Body of pancreas (tissue), 4 donors: ENCODE measurements at regions not wholly inside any gene's neighbourhood (a gene's known extent, or its start where the extent isn't known, plus 50 kb on each side); places are given as distances from the start of the nearest gene placed in this dataset.

ENCODE experiments used
- ATAC-seq: fragments of 150-250 bp; one replicate; pipeline ENCODE4 v1.9.1; 2016
- DNase-seq, 4 donors: peaks; one replicate each; pipeline ENCODE4 v3.0.0-alpha.2; 2019
- H3K27ac ChIP-seq, 4 donors: fragments of 200-600 bp; sonication (generic); 1 replicate in 3 of 4; 2 replicates in 1 of 4; pipeline versions ENCODE4 v1.5.1 to v1.6.1; 2016 to 2019; ENCODE audit warnings: mild to moderate bottlenecking in 1 of 4, mixed read lengths in 1 of 4, moderate library complexity in 1 of 4
- H3K27me3 ChIP-seq, 2 donors: fragments of 200-600 bp; sonication (generic); one replicate each; pipeline ENCODE4 v1.6.0; 2016; ENCODE audit warnings: mild to moderate bottlenecking in 1 of 2
- H3K36me3 ChIP-seq, 2 donors: fragments of 200-600 bp; sonication (generic); replicated peaks in 1 of 2; 2 replicates each; pipeline ENCODE4 v1.5.1; 2016; ENCODE audit warnings: low read depth in 2 of 2; ENCODE audit not compliant: insufficient read depth in 1 of 2
- H3K4me1 ChIP-seq: fragments of 200-600 bp; sonication (generic); one replicate; pipeline ENCODE4 v1.6.0; 2016
- H3K4me3 ChIP-seq, 2 donors: fragments of 200-600 bp; sonication (generic); 1 replicate in 1 of 2; 2 replicates in 1 of 2; pipeline ENCODE4 v1.5.1; 2016 to 2019
- H3K9me3 ChIP-seq, 3 donors: fragments of 200-600 bp; sonication (generic); 1 replicate in 2 of 3; 2 replicates in 1 of 3; pipeline ENCODE4 v1.5.1; 2016
- CTCF ChIP-seq, 7 experiments: fragments of 450-650 bp in 4 of 7; fragments of 200-600 bp in 3 of 7; sonication (generic) in 3 of 7; IDR thresholded peaks; one replicate each; pipeline ENCODE4 v1.5.1; 2016 to 2019; ENCODE audit warnings: antibody characterized with exemption in 7 of 7
- POLR2A ChIP-seq, 3 donors: fragments of 450-650 bp; IDR thresholded peaks; one replicate each; pipeline ENCODE4 v1.6.1; 2016; ENCODE audit warnings: antibody characterized with exemption in 3 of 3, mild to moderate bottlenecking in 2 of 3
- WGBS, 2 donors: methylation state at CpG; one replicate each; pipeline ENCODE4 v1.1.5; 2017; 5-methylcytosine and 5-hydroxymethylcytosine counted together
- intact Hi-C: fragments of 100-400 bp; cut with DNase I; formaldehyde crosslinking; loops from one replicate; pipeline ENCODE4 v1.15.1; 2023

DNA sequence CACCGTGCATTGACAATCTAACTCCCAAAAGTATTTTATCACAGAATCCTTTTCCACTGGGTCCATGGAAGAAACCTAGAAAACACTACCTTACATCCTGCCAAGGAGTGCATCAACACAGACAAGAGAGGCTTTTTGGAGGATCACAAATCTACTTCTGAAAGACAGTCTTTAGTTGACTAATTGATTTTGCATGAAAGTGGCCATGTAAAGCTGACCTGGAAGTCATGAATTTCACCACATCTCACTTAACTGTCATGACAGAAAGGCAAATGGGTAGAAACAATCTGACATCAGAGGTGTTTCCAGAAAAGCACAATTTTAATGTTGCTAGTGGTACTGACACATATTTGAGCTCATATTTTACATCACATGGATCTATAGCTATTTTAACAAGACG is 101.6 kb downstream of the FAM76B start:
- intact Hi-C loops: no loop called here
- Histone ChIP-seq H3K4me1 (no peaks in the 10 kb centered on the region), H3K27ac (no peak overlapping the region), H3K4me3 (no peak overlapping the region), H3K36me3 (no peaks in the 10 kb centered on the region), H3K9me3 (no peaks in the 10 kb centered on the region), H3K27me3 (no peaks in the 10 kb centered on the region)
- TF ChIP-seq POLR2A (IDR thresholded peaks at IDR 0.05) (no peak), CTCF (IDR thresholded peaks at IDR 0.05) (no peak)
- DNase-seq (no peak), ATAC-seq (no peak)
- WGBS, 2 donors: 60 to 64% methylated on average over 2 of the region's 2 CpGs

DNA sequence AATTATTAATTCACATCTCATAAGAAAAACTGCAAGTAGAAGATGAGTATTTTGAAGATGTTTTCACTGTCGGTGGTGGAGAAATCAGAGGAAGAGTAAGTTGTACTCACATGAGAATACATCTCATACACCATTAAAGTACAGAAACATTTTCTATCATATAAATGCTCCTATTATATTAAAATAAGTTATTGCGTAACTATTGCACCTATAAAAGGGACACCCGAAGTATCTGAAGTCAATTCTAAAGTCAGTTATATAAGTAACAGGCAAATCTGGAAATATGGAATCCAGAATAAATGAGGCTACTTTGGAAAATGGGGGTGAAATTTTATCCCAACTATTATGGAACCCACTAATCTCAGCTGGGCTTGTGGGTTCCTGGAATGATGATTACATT is 103.3 kb downstream of the FAM76B start:
- intact Hi-C loops: no loop called here
- Histone ChIP-seq H3K27ac (no peak overlapping the region), H3K27me3 (no peaks in the 10 kb centered on the region), H3K9me3 (no peaks in the 10 kb centered on the region), H3K36me3 (no peaks in the 10 kb centered on the region), H3K4me3 (no peak overlapping the region), H3K4me1 (no peaks in the 10 kb centered on the region)
- 78 to 86% methylated on average over 3 of the region's 3 CpGs for WGBS, 2 donors
- TF ChIP-seq POLR2A (IDR thresholded peaks at IDR 0.05) (no peak), CTCF (IDR thresholded peaks at IDR 0.05) (no peak)
- no peak for ATAC-seq
- no peak for DNase-seq

DNA sequence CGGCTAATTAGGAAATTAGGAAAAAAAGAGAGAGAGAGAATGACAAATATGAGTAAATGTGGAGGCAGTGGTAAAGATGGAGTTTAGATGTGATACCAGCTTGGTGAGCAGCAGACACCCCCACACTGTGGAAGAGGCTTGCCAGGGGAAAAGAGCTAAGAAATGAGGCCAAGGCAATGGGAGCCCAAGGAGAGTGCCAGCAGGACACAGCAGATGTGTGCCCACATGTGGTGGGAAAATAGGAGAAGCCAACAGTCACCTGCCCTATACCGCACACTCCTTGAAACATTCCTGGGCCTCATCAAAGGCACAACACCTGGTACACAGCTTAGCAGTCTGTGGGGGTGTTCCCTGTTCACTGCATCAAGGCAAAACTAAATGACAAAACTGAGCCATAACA is 104.9 kb downstream of the FAM76B start:
- H3K27ac ChIP-seq: no peak overlapping the region
- no peaks in the 10 kb centered on the region for H3K9me3 ChIP-seq
- no peaks in the 10 kb centered on the region for H3K36me3 ChIP-seq
- DNase-seq (no peak), ATAC-seq (no peak)
- 93 to 100% methylated on average over 2 of the region's 2 CpGs for WGBS, 2 donors
- peaks cover 10% of the 10 kb centered on the region for H3K4me1 ChIP-seq
- H3K4me3 ChIP-seq: no peak overlapping the region
- TF ChIP-seq POLR2A (IDR thresholded peaks at IDR 0.05) (no peak), CTCF (IDR thresholded peaks at IDR 0.05) (no peak)
- no peaks in the 10 kb centered on the region for H3K27me3 ChIP-seq
- intact Hi-C loops: no loop called here

GRCh38 chr11:95684170-95684569 is 105.4 kb downstream of the FAM76B start:
- no peaks in the 10 kb centered on the region for H3K36me3 ChIP-seq
- no peaks in the 10 kb centered on the region for H3K27me3 ChIP-seq
- no peak overlapping the region for H3K27ac ChIP-seq
- no peak for ATAC-seq
- TF ChIP-seq POLR2A (IDR thresholded peaks at IDR 0.05) (no peak), CTCF (IDR thresholded peaks at IDR 0.05) (no peak)
- no peak for DNase-seq
- intact Hi-C loops: no loop called here
- H3K9me3 ChIP-seq: no peaks in the 10 kb centered on the region
- WGBS, 2 donors: 92 to 96% methylated on average over 1 of the region's 1 CpG
- H3K4me3 ChIP-seq: no peak overlapping the region
- H3K4me1 ChIP-seq: peaks cover 10% of the 10 kb centered on the region

DNA sequence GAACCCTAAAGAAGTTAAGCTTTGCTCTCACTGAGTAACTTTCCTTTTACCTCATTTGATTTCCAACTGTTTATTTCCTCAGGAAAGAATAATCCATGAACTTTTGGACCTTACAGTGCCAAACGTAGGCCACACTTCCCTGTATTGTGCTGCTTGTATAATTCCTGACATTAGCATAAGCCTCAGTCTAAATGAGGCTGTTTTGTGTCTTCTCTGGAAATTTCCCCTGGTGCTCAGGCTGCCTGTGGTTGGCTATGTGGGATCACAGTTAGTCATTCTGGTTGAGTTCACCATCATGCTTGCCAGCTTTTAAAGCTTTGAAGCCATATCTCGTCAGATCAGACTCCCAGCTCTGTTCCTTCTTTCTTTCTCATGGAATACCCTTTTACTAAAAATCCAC is 107.0 kb downstream of the FAM76B start:
- DNase-seq (no peak), ATAC-seq (no peak)
- H3K27me3 ChIP-seq: no peaks in the 10 kb centered on the region
- peaks cover 10% of the 10 kb centered on the region for H3K4me1 ChIP-seq
- H3K9me3 ChIP-seq: no peaks in the 10 kb centered on the region
- no peak overlapping the region for H3K27ac ChIP-seq
- no peak for TF ChIP-seq CTCF (IDR thresholded peaks at IDR 0.05)
- TF ChIP-seq POLR2A (IDR thresholded peaks at IDR 0.05): no peak
- no peaks in the 10 kb centered on the region for H3K36me3 ChIP-seq
- 61 to 65% methylated on average over 2 of the region's 2 CpGs for WGBS, 2 donors
- no peak overlapping the region for H3K4me3 ChIP-seq
- intact Hi-C loops: no loop called here
